ENCODE measurements at regions not wholly inside any gene's neighbourhood (a gene's known extent, or its start where the extent isn't known, plus 50 kb on each side); places are given as distances from the start of the nearest gene placed in this dataset.

GRCh38 chr2:62407838-62408237 lies 98.2 kb downstream of the TMEM17 start:
- no peak overlapping the region for H3K9ac ChIP-seq (ENCODE audit: insufficient read depth in 1 of 2, low read depth in 2 of 2, low read length in 2 of 2)
- FAIRE-seq = no peak

More at GRCh38 chr2:62407838-62408237, 98.2 kb downstream of the TMEM17 start:
- Histone ChIP-seq H3K27me3 (ENCODE audit: control insufficient read depth in 2 of 2, insufficient read depth in 2 of 2, low read length in 2 of 2) (no peaks in the 10 kb centered on the region), H3K4me1 (replicated peaks in 1 of 2; ENCODE audit: control insufficient read depth in 2 of 2, insufficient read depth in 2 of 2, low read length in 2 of 2) (peaks cover 3 to 9% of the 10 kb centered on the region in 2 experiments; a peak in 3 of 5 replicates), H3K4me3 (no peak overlapping the region), H3K36me3 (ENCODE audit: control insufficient read depth, insufficient read depth, low read length) (no peaks in the 10 kb centered on the region), H3K9me3 (replicated peaks; ENCODE audit: control insufficient read depth, insufficient read depth, low read depth, low read length) (no peaks in the 10 kb centered on the region), H3K27ac (ENCODE audit: extremely low read depth, low read depth, low read length) (no peak overlapping the region), H3K4me2 (ENCODE audit: insufficient read depth, low read length) (no peak overlapping the region), H2AFZ (ENCODE audit: low read depth, low read length) (no peak overlapping the region), H3K9me1 (ENCODE audit: control insufficient read depth, insufficient read depth, low read length) (no peaks in the 10 kb centered on the region), H4K20me1 (replicated peaks; ENCODE audit: control insufficient read depth, insufficient read depth, low read length) (no peaks in the 10 kb centered on the region), H3K79me2 (ENCODE audit: control insufficient read depth, insufficient read depth, low read length) (no peaks in the 10 kb centered on the region)
- 47% methylated on average over 5 of the region's 6 CpGs for WGBS (ENCODE audit: insufficient coverage, low coverage, missing lambda C conversion rate)
- ChIA-PET CTCF (ENCODE audit: low intra/inter-chr PET ratio) (no interaction called here), POLR2A (interaction anchor here (0.6 to 2.3 kb wide), 2 partner anchors 10 to 35 kb away, joined by 4 to 6 read pairs; no protein-coding TSS in a partner anchor)
- no peak for DNase-seq (ENCODE audit: extremely low read depth in 1 of 4, low spot score in 3 of 4)
- in situ Hi-C loops (cut with MboI) = no loop called here
- TF ChIP-seq EGR1 (conservative IDR thresholded peaks at IDR 0.05) = no peak
- TF ChIP-seq REST (IDR thresholded peaks at IDR 0.05; ENCODE audit: borderline replicate concordance) = no peak
- no peak for TF ChIP-seq REST (CRISPR knock-in tag; IDR thresholded peaks at IDR 0.05; ENCODE audit: low read depth)
- no peak for TF ChIP-seq ELK1 (CRISPR knock-in tag; IDR thresholded peaks at IDR 0.05)
- BruUV-seq (replicated peaks) = no TSS peak
- ATAC-seq = no peak
- intact Hi-C loops (cut with micrococcal nuclease) = no loop called here
